GM12891 (cell line): ENCODE measurements at regions not wholly inside any gene's neighbourhood (a gene's known extent, or its start where the extent isn't known, plus 50 kb on each side); places are given as distances from the start of the nearest gene placed in this dataset.
A peak's percentile ranks its signal among the peaks of the same experiment; 100 is the strongest.

ENCODE experiments used
- DNase-seq: peaks from one replicate; pipeline ENCODE4 v3.0.0; 2011; ENCODE audit warnings: low spot score; ENCODE audit not compliant: insufficient read length
- FAIRE-seq: peaks from 2 replicates; lab custom pipeline; 2011; peaks lifted over from hg19 to GRCh38; lab: Jason Lieb, UNC
- PAX5 ChIP-seq: IDR thresholded peaks from 2 replicates; pipeline ENCODE4 v1.6.1; 2011; ENCODE audit warnings: low read length, moderate library complexity, mild to moderate bottlenecking; ENCODE audit not compliant: insufficient read depth, severe bottlenecking
- POLR2A ChIP-seq: IDR thresholded peaks from 2 replicates; pipeline ENCODE4 v1.6.1; 2011; ENCODE audit warnings: low read depth, low read length, control low read depth
- POLR2AphosphoS5 ChIP-seq: IDR thresholded peaks from 2 replicates; pipeline ENCODE4 v1.6.1; 2011; ENCODE audit warnings: low read depth, low read length, control low read depth
- POU2F2 ChIP-seq: IDR thresholded peaks from 2 replicates; pipeline ENCODE4 v1.6.1; 2011; ENCODE audit warnings: low read depth, mild to moderate bottlenecking, control low read depth, low read length, moderate library complexity
- SPI1 ChIP-seq: IDR thresholded peaks from 2 replicates; pipeline ENCODE4 v1.6.1; 2011; ENCODE audit warnings: low read depth, low read length, control low read depth
- TAF1 ChIP-seq: IDR thresholded peaks from 2 replicates; pipeline ENCODE4 v1.6.1; 2011; ENCODE audit warnings: low read depth, low read length, control low read depth

GRCh38 chr6:87925373-87926060, 122.1 kb upstream of the SPACA1 start:
- DNase-seq: no peak
- FAIRE-seq: peak; percentile 96
- TF ChIP-seq SPI1 (peak; percentile 49; the same call in 1 of the 2 replicates), PAX5 (peak; percentile 98), TAF1 (0 out of 2 replicates have a peak, but pooled peaks have one; percentile 16), POU2F2 (no peak)

GRCh38 chr6:87923389-87924050, 124.1 kb upstream of the SPACA1 start:
- TF ChIP-seq SPI1: no peak
- TF ChIP-seq POLR2A: no peak
- TF ChIP-seq POU2F2: no peak
- no peak for TF ChIP-seq PAX5
- TF ChIP-seq POLR2AphosphoS5: no peak
- peak; percentile 9 for FAIRE-seq
- no peak for DNase-seq

GRCh38 chr6:87922947-87923330, 124.7 kb upstream of the SPACA1 start:
- FAIRE-seq (peak; percentile 99), DNase-seq (peak; percentile 20)
- TF ChIP-seq PAX5: peak; percentile 87
- TF ChIP-seq SPI1: peak; percentile 86
- peak; percentile 87 for TF ChIP-seq POU2F2
- TF ChIP-seq TAF1: no peak; the same call in 1 of the 2 replicates
- TF ChIP-seq POLR2A: no peak

- DNase-seq (no peak), FAIRE-seq (no peak)
- TF ChIP-seq POLR2A: peak; percentile 96
- no peak for TF ChIP-seq TAF1
- peak; percentile 86 for TF ChIP-seq POLR2AphosphoS5
- TF ChIP-seq PAX5: no peak
- TF ChIP-seq SPI1: no peak
- TF ChIP-seq POU2F2: no peak
Measured at GRCh38 chr6:87922196-87922946, 125.3 kb upstream of the SPACA1 start.

GRCh38 chr6:87921034-87921433, 126.6 kb upstream of the SPACA1 start:
- no peak for TF ChIP-seq POLR2A
- TF ChIP-seq TAF1: no peak
- TF ChIP-seq PAX5: no peak
- TF ChIP-seq POU2F2: no peak
- TF ChIP-seq SPI1: no peak
- TF ChIP-seq POLR2AphosphoS5: no peak

GRCh38 chr6:87920245-87920644, 127.4 kb upstream of the SPACA1 start:
- TF ChIP-seq POLR2A (no peak), PAX5 (no peak), POU2F2 (no peak), POLR2AphosphoS5 (no peak), TAF1 (no peak), SPI1 (no peak)
- FAIRE-seq (peak; percentile 66), DNase-seq (no peak)

More at GRCh38 chr6:87921034-87921433, 126.6 kb upstream of the SPACA1 start:
- DNase-seq (no peak), FAIRE-seq (peak; percentile 23)

- TF ChIP-seq POLR2A: no peak
- no peak for TF ChIP-seq PAX5
- TF ChIP-seq POLR2AphosphoS5: no peak
- no peak for TF ChIP-seq POU2F2
- TF ChIP-seq TAF1: no peak
- no peak for TF ChIP-seq SPI1
- DNase-seq: no peak
- no peak for FAIRE-seq
Measured at GRCh38 chr6:87919416-87919815, 128.2 kb upstream of the SPACA1 start.

GRCh38 chr6:87919001-87919400, 128.6 kb upstream of the SPACA1 start:
- DNase-seq (no peak), FAIRE-seq (no peak)
- TF ChIP-seq TAF1: no peak
- no peak for TF ChIP-seq POU2F2
- no peak for TF ChIP-seq POLR2A
- TF ChIP-seq PAX5: no peak
- no peak for TF ChIP-seq SPI1
- TF ChIP-seq POLR2AphosphoS5: no peak

- no peak for DNase-seq
- FAIRE-seq: peak; percentile 54
- TF ChIP-seq POLR2A (no peak), PAX5 (no peak), POLR2AphosphoS5 (no peak), POU2F2 (no peak), TAF1 (no peak), SPI1 (no peak)
Measured at GRCh38 chr6:87918461-87918941, 129.1 kb upstream of the SPACA1 start.
